Bronchial epithelial cell (primary cell): ENCODE measurements at regions not wholly inside any gene's neighbourhood (a gene's known extent, or its start where the extent isn't known, plus 50 kb on each side); places are given as distances from the start of the nearest gene placed in this dataset.
"Not testable (repeated sequence)": the region's sequence is repeated elsewhere in the genome, so short reads cannot be mapped to it uniquely, and the experiment has no call there.

Source experiments
- DNase-seq: peaks from one replicate; pipeline ENCODE4 v3.0.0-alpha.2; 2010; ENCODE audit warnings: low read depth
- FAIRE-seq: peaks from 2 replicates; lab custom pipeline; 2011; peaks lifted over from hg19 to GRCh38; lab: Jason Lieb, UNC
- H3K27me3 ChIP-seq: 2 replicates; pipeline ENCODE4 v1.5.1; 2011; ENCODE audit warnings: low read length; ENCODE audit not compliant: control insufficient read depth, insufficient read depth
- H3K36me3 ChIP-seq: 2 replicates; pipeline ENCODE4 v1.5.1; 2011; ENCODE audit warnings: low read length; ENCODE audit not compliant: control insufficient read depth, insufficient read depth
- H3K4me3 ChIP-seq: 2 replicates; pipeline ENCODE4 v1.5.1; 2011; ENCODE audit warnings: mild to moderate bottlenecking, low read depth, low read length, control low read depth
- CTCF ChIP-seq: IDR thresholded peaks from 2 replicates; pipeline ENCODE4 v1.5.1; 2011; ENCODE audit warnings: mild to moderate bottlenecking, moderate library complexity, low read length, control low read depth, inconsistent platforms; ENCODE audit not compliant: insufficient read depth, severe bottlenecking

GRCh38 chr1:229908689-229909088, 158.3 kb upstream of the GALNT2 start:
- Histone ChIP-seq H3K27me3 (peaks cover 6% of the 10 kb centered on the region), H3K36me3 (no peaks in the 10 kb centered on the region), H3K4me3 (no peak overlapping the region)
- no peak for TF ChIP-seq CTCF
- FAIRE-seq (no peak), DNase-seq (no peak)

DNA sequence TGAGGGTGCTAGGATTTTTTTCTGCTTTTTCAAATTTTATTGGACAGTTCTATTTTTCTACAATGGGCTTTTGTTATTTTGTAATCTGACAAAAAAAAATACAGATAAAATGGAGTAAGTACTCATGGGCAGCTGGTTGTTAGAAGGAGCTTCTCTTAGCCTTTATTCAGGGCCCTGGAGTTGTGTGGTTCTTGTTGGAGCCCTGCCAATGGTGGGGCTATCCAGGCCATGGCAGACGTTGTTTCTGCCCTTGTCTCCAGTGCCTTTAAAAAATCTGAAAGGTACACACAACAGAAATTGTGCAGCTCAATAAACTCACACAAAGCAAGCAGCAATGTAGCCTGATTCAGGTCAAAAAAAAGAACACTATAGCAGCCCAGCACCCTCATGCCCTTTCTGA, 153.5 kb upstream of the GALNT2 start:
- FAIRE-seq = no peak
- no peak for DNase-seq
- TF ChIP-seq CTCF = no peak
- Histone ChIP-seq H3K36me3 (no peaks in the 10 kb centered on the region), H3K4me3 (no peak overlapping the region), H3K27me3 (peaks cover 4% of the 10 kb centered on the region)

GRCh38 chr1:229919488-229919887, 147.6 kb upstream of the GALNT2 start:
- not testable (repeated sequence) for FAIRE-seq, H3K36me3 ChIP-seq, H3K4me3 ChIP-seq, H3K27me3 ChIP-seq, DNase-seq

DNA sequence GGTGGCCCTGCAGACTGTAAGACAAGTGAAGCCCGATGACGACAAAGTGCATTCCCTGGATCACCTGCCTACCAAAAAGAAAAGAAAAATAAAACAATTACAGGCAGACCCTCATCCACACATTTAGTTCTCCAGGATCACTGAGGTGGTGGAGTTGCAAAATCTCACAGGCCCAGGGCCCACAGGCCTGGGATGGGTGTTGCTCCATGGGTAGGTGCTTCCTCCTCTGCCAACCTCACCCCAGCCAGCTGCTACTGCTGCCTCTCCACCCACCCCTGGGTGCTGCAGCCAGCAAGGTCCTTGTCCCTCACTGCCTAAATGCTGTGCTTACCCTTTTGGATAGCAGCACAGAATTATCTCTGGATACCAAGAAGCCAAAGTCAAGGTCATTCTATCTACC, 146.4 kb upstream of the GALNT2 start:
- no peak for FAIRE-seq
- no peak overlapping the region for H3K4me3 ChIP-seq
- TF ChIP-seq CTCF = no peak
- no peaks in the 10 kb centered on the region for H3K36me3 ChIP-seq
- DNase-seq = no peak
- no peaks in the 10 kb centered on the region for H3K27me3 ChIP-seq

DNA sequence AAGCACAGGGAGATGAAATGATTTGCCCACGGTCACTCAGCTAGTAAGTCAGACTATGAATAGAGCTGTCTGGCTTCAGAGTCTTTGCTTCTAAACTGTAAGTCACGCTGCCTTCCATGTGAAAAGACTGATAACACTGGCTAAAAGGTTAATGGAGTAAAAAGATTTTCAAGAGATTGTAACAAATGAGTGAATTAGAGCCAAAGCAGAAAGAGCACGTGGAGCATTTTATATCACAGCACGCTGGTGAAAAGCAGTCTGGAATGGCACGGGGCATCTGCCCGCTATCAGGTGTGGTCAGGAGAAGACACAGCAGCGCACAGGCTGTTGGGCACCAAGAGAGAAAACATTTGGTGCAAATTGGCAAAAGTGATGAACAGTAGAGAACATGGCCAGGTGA, 144.8 kb upstream of the GALNT2 start:
- no peaks in the 10 kb centered on the region for H3K27me3 ChIP-seq
- DNase-seq = no peak
- H3K36me3 ChIP-seq = no peaks in the 10 kb centered on the region
- no peak overlapping the region for H3K4me3 ChIP-seq
- no peak for TF ChIP-seq CTCF
- no peak for FAIRE-seq

DNA sequence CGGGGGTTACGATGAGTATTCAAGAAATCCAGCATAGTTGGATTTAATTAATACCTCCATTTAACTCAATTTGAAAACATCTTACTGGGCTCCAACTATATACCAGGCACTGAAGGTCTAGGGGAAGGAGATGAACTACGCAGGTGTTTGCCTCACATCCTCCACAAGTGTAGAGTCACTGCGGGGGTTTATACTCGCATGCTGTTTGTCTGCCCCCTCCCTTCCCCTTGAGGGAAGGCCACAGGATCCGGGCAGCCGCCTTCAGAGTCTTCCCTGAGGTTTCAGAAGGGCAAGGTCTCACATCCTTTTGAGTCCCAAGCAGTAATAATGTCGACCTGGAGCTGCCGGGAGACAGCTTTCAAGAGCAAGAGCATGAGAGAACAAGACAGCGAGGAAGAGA, 142.4 kb upstream of the GALNT2 start:
- H3K36me3 ChIP-seq = no peaks in the 10 kb centered on the region
- no peak for FAIRE-seq
- TF ChIP-seq CTCF = no peak
- DNase-seq = no peak
- no peaks in the 10 kb centered on the region for H3K27me3 ChIP-seq
- no peak overlapping the region for H3K4me3 ChIP-seq
